IMR-90 (cell line): ENCODE measurements at regions not wholly inside any gene's neighbourhood (a gene's known extent, or its start where the extent isn't known, plus 50 kb on each side); places are given as distances from the start of the nearest gene placed in this dataset.

ENCODE experiments used
- ATAC-seq: fragments of 200-7000 bp; cut with Tn5 transposase; 2 replicates; pipeline ENCODE4 v1.9.1; 2020; ENCODE audit warnings: low read depth, mild to moderate bottlenecking, moderate library complexity
- BruUV-seq: library from RNA; stranded (reverse); fragments of 400-500 nt; replicated peaks from 2 replicates; lab custom pipeline; 2021; lab: Mats Ljungman, UMichigan
- CTCF ChIA-PET: fragments of 300-600 bp; formaldehyde crosslinking; extraction: SDS; loops from one replicate; lab custom pipeline; 2021; ENCODE audit warnings: antibody characterized with exemption; lab: Yijun Ruan, JAX
- POLR2A ChIA-PET: fragments of 300-600 bp; sonication (Branson Sonifier 250); formaldehyde crosslinking; loops from one replicate; lab custom pipeline; 2022; ENCODE audit warnings: antibody characterized with exemption; ENCODE audit not compliant: unreplicated experiment; lab: Charles Lee
- DNase-seq: peaks from one replicate; pipeline ENCODE4 v3.0.0; 2013
- H2AFZ ChIP-seq: replicated peaks from 2 replicates; pipeline ENCODE3; 2013; ENCODE audit warnings: low read length, mild to moderate bottlenecking; ENCODE audit not compliant: poor library complexity
- H2AK5ac ChIP-seq: 2 replicates; pipeline ENCODE4 v1.6.1; 2013; ENCODE audit warnings: low read depth, low read length, inconsistent platforms
- H2AK9ac ChIP-seq: replicated peaks from 2 replicates; pipeline ENCODE3; 2013; ENCODE audit warnings: mild to moderate bottlenecking, low read depth, low read length, moderate library complexity; ENCODE audit not compliant: poor library complexity
- H2BK120ac ChIP-seq: 2 replicates; pipeline ENCODE4 v1.6.1; 2013; ENCODE audit warnings: low read depth, low read length, inconsistent platforms
- H2BK15ac ChIP-seq: 3 replicates; pipeline ENCODE4 v1.6.1; 2013; ENCODE audit warnings: low read depth, low read length, inconsistent platforms
- H2BK20ac ChIP-seq: 2 replicates; pipeline ENCODE4 v1.6.1; 2013; ENCODE audit warnings: low read depth, mild to moderate bottlenecking, inconsistent platforms, low read length, moderate library complexity
- H2BK5ac ChIP-seq: 2 replicates; pipeline ENCODE4 v1.6.1; 2013; ENCODE audit warnings: mild to moderate bottlenecking, low read depth, low read length, inconsistent platforms; ENCODE audit not compliant: poor library complexity, severe bottlenecking
- H3K14ac ChIP-seq: replicated peaks from 2 replicates; pipeline ENCODE4 v1.6.1; 2013; ENCODE audit warnings: low read depth, low read length, inconsistent platforms
- H3K18ac ChIP-seq: 2 replicates; pipeline ENCODE4 v1.6.1; 2013; ENCODE audit warnings: low read depth, low read length, control low read depth
- H3K23ac ChIP-seq: 2 replicates; pipeline ENCODE4 v1.6.1; 2013; ENCODE audit warnings: low read depth, low read length, inconsistent platforms
- H3K27ac ChIP-seq: 2 replicates; pipeline ENCODE4 v1.5.1; 2013; ENCODE audit warnings: mild to moderate bottlenecking, control low read depth, low read length; ENCODE audit not compliant: insufficient read depth
- H3K27me3 ChIP-seq: 2 replicates; pipeline ENCODE4 v1.6.1; 2013; ENCODE audit warnings: low read length; ENCODE audit not compliant: control insufficient read depth, insufficient read depth
- H3K36me3 ChIP-seq: 2 replicates; pipeline ENCODE4 v1.6.1; 2013; ENCODE audit warnings: low read length, mixed read lengths; ENCODE audit not compliant: control insufficient read depth, insufficient read depth
- H3K4ac ChIP-seq: 2 replicates; pipeline ENCODE4 v1.6.1; 2013; ENCODE audit warnings: low read depth, low read length, inconsistent platforms
- H3K4me1 ChIP-seq: 2 replicates; pipeline ENCODE4 v1.6.1; 2013; ENCODE audit warnings: low read length, mixed read lengths; ENCODE audit not compliant: control insufficient read depth, insufficient read depth
- H3K4me2 ChIP-seq: 2 replicates; pipeline ENCODE4 v1.6.1; 2013; ENCODE audit warnings: low read depth, mild to moderate bottlenecking, control low read depth, low read length, moderate library complexity
- H3K4me3 ChIP-seq: 2 replicates; pipeline ENCODE4 v1.5.1; 2013; ENCODE audit warnings: low read depth, mild to moderate bottlenecking, control low read depth, low read length, moderate library complexity; ENCODE audit not compliant: insufficient read depth
- H3K56ac ChIP-seq: 2 replicates; pipeline ENCODE4 v1.6.1; 2013; ENCODE audit warnings: low read length, inconsistent platforms; ENCODE audit not compliant: insufficient read depth; ENCODE audit errors: extremely low read depth
- H3K79me1 ChIP-seq, 2 experiments: 2 replicates each; pipeline ENCODE4 v1.6.1; 2013; ENCODE audit warnings: low read length in 2 of 2, inconsistent platforms in 1 of 2, low read depth in 1 of 2
- H3K9ac ChIP-seq: 2 replicates; pipeline ENCODE4 v1.6.1; 2013; ENCODE audit warnings: low read depth, low read length, control low read depth
- H3K9me1 ChIP-seq: 2 replicates; pipeline ENCODE4 v1.6.1; 2013; ENCODE audit warnings: low read length, inconsistent platforms; ENCODE audit not compliant: insufficient read depth
- H3K9me3 ChIP-seq: 2 replicates; pipeline ENCODE4 v1.6.1; 2013; ENCODE audit warnings: low read length; ENCODE audit not compliant: control insufficient read depth, insufficient read depth
- H4K20me1 ChIP-seq: 2 replicates; pipeline ENCODE4 v1.6.1; 2013; ENCODE audit warnings: low read length, inconsistent platforms; ENCODE audit not compliant: insufficient read depth
- H4K5ac ChIP-seq: 2 replicates; pipeline ENCODE4 v1.6.1; 2013; ENCODE audit warnings: mild to moderate bottlenecking, low read depth, low read length, control low read depth
- H4K8ac ChIP-seq, 2 experiments: 2 replicates each; pipeline ENCODE4 v1.6.1; 2013; ENCODE audit warnings: low read depth in 2 of 2, low read length in 2 of 2, control low read depth in 1 of 2, inconsistent platforms in 1 of 2
- H4K91ac ChIP-seq: 2 replicates; pipeline ENCODE4 v1.6.1; 2013; ENCODE audit warnings: low read depth, low read length, inconsistent platforms; ENCODE audit not compliant: insufficient read depth
- MAFK ChIP-seq: IDR thresholded peaks from 2 replicates; pipeline ENCODE4 v1.6.1; 2012; ENCODE audit warnings: low read depth, low read length, improper control_type of control experiment
- MXI1 ChIP-seq: IDR thresholded peaks from 2 replicates; pipeline ENCODE4 v1.6.1; 2012; ENCODE audit warnings: low read depth, mild to moderate bottlenecking, low read length, moderate library complexity, borderline replicate concordance
- WGBS, 2 experiments: methylation state at CpG; one replicate each; pipeline versions ENCODE4 v1.1.5 to v1.1.7; 2013; ENCODE audit warnings: missing lambda C conversion rate in 2 of 2; ENCODE audit not compliant: insufficient read length in 1 of 2; ENCODE audit errors: extremely low coverage in 2 of 2; 5-methylcytosine and 5-hydroxymethylcytosine counted together
- dilution Hi-C: fragments of 300-500 bp; cut with HindIII; formaldehyde crosslinking; loops from one replicate; pipeline ENCODE4 v1.14.3; 2018; ENCODE audit warnings: low sequenced_read_pairs; ENCODE audit not compliant: unreplicated experiment
- in situ Hi-C: fragments of 300-500 bp; cut with MboI; formaldehyde crosslinking; loops from 3 replicates; pipeline ENCODE4 v1.14.3; 2019; ENCODE audit warnings: low sequenced_read_pairs, inconsistent platforms, mixed read lengths
- intact Hi-C: fragments of 100-400 bp; cut with micrococcal nuclease; formaldehyde crosslinking; loops from 2 replicates; pipeline ENCODE4 v1.10.0; 2022

DNA sequence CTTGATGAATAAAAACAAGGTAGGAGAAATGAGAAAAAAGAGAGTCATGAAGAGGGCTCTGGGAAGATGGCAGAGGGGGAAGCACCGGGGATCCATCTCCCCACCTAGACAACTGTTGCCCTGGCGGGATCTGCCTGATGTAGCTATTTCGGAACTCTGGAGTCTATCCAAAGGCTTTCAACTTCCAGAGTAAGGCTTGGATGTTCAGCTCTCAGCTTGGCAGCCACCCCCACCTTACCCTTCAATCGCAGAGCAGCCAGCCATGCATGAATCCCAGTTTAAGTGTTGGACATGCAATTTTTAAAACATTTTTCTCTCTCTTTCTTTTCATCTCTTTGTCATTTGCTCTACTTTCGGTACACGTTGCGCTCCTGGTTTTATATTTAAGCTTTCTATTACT is 275.9 kb upstream of the EXOC2 start:
- dilution Hi-C loops, result no loop called here
- no peak for DNase-seq
- no peak overlapping the region for H3K14ac ChIP-seq

More for the DNA sequence above, 275.9 kb upstream of the EXOC2 start:
- H4K91ac ChIP-seq, result no peak overlapping the region
- no peaks in the 10 kb centered on the region for H3K79me1 ChIP-seq
- in situ Hi-C loops (no loop called here), intact Hi-C loops (no loop called here)
- H2BK120ac ChIP-seq, result no peak overlapping the region
- no peak overlapping the region for H3K4me3 ChIP-seq
- no peak overlapping the region for H2BK20ac ChIP-seq
- H4K8ac ChIP-seq, result no peak overlapping the region
- H3K18ac ChIP-seq, result no peak overlapping the region
- H3K9me1 ChIP-seq, result no peaks in the 10 kb centered on the region
- H3K36me3 ChIP-seq, result no peaks in the 10 kb centered on the region
- no peaks in the 10 kb centered on the region for H4K20me1 ChIP-seq
- no peak overlapping the region for H2BK5ac ChIP-seq
- TF ChIP-seq MAFK (no peak), MXI1 (no peak)
- POLR2A ChIA-PET, result no interaction called here
- no peak overlapping the region for H3K4me2 ChIP-seq
- no peak overlapping the region for H2AK5ac ChIP-seq
- no peak overlapping the region for H2BK15ac ChIP-seq
- H3K27ac ChIP-seq, result no peak overlapping the region
- CTCF ChIA-PET, result no interaction called here
- no peak overlapping the region for H3K9ac ChIP-seq
- 0 out of 2 replicates have a peak, but pooled peaks cover 4% of the 10 kb centered on the region for H3K9me3 ChIP-seq
- ATAC-seq, result no peak
- BruUV-seq, result no TSS peak
- peaks cover 17% of the 10 kb centered on the region for H3K27me3 ChIP-seq
- no peak overlapping the region for H2AK9ac ChIP-seq
- H4K5ac ChIP-seq, result no peak overlapping the region
- H3K23ac ChIP-seq, result no peak overlapping the region
- H2AFZ ChIP-seq, result no peak overlapping the region
- H3K56ac ChIP-seq, result no peak overlapping the region
- H3K4ac ChIP-seq, result no peak overlapping the region
- no peaks in the 10 kb centered on the region for H3K4me1 ChIP-seq
- WGBS, 2 experiments, result no CpG with 5 or more reads among the region's 7 CpGs
